Fibroblast of peridontal ligament (primary cell): ENCODE measurements at regions not wholly inside any gene's neighbourhood (a gene's known extent, or its start where the extent isn't known, plus 50 kb on each side); places are given as distances from the start of the nearest gene placed in this dataset.
"Not testable (repeated sequence)": the region's sequence is repeated elsewhere in the genome, so short reads cannot be mapped to it uniquely, and the experiment has no call there.

ENCODE experiments used
- DNase-seq: peaks from one replicate; pipeline ENCODE4 v3.0.0-alpha.2; 2010; ENCODE audit errors: extremely low read depth

DNA sequence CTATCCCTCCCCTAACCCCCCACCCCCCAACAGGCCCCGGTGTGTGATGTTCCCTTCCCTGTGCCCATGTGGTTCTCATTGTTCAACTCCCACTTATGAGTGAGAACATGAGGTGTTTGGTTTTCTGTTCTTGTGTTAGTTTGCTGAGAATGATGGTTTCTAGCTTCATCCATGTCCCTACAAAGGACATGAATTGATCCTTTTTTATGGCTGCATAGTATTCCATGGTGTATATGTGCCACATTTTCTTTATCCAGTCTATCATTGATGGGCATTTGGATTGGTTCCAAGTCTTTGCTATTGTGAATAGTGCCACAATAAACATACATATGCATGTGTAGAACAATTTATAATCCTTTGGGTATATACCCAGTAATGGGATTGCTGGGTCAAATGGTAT is 612.1 kb upstream of the ADGRB3 start:
- DNase-seq, result not testable (repeated sequence)

DNA sequence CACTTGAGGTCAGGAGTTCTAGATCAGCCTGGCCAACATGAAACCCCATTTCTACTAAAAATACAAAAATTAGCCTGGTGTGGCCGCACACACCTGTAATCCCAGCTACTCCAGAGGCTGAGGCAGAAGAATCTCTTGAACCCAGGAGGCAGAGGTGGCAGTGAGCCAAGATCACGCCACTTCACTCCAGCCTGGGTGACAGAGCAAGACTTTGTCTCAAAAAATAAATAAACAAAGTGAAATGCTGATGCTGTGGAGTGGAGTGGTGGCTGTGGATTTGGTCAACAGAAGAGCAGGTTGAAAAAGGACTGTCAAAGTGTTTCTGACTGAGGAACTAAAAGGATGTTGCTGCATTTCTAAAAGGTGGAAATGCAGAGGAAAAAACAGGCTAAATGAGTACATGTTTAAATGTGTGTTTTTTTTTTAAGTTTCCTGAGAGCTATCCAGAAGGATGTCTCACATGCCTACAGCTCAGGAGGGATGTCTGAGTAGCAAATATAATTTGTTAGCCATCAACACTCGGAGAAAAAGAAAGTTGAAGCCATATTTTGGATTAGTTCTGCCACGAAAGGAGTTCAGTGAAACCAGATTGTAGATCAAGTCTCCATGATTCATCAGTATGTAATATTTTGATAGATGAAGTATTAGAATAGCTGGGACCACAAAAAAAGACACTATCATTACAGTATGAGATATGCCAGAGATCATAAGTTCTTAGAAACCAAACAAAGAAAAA is 621.1 kb upstream of the ADGRB3 start:
- DNase-seq, result no peak

DNA sequence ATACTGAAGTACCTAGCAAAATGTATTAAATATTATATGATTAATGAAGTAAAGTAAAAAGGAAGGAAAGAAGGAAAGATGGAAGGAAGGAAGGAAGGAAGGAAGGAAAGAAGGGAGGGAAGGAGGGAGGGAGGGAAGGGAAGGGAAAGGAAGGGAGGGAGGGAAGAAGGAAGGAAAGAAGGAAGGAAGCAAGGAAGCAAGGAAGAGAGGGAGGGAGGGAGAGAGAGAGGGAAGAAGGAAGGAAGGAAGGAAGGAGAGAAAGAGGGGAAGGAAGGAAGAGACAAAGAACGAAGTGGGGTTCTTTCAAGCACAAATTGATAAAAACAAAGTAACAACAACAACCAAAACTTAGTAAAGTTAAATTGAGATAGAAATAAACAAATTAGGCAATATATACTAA is 622.3 kb upstream of the ADGRB3 start:
- no peak for DNase-seq

DNA sequence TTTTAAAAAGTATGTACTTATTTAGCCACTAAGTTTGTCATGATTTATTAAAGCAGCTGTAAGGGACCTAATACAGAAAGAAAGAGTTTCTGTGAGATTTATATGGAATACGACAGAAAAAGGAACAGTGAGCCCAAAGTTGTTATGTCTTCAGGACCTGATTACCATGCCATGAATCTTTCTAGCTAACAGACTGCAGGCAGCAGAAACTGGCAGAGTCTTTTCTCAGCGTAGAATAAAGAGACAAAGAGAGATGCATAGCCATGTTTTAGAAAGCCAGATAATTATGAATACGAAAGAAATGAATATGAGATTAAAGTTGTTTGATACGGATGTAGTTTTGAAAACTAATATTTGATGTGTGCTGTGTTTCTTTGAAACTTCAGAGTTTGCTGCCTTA is 624.1 kb upstream of the ADGRB3 start:
- DNase-seq, result no peak

DNA sequence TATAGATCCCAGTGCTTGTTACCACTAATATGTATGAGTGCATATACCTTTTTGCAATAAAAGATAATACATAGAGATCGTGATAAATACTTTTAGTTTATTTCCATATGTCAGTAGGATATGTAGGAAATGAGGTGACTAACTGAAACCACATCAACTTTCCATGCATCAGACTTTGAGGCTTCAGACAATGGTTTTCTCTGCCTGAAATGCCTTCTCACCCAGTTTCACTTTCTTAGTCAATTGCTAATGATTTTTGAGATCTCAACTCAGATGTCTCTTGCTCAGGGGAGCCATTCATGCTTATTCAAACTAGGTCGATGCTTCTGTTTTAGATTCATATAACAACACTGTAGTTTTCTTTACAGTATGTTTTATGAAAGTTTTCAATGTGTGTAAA is 626.6 kb upstream of the ADGRB3 start:
- DNase-seq, result no peak

DNA sequence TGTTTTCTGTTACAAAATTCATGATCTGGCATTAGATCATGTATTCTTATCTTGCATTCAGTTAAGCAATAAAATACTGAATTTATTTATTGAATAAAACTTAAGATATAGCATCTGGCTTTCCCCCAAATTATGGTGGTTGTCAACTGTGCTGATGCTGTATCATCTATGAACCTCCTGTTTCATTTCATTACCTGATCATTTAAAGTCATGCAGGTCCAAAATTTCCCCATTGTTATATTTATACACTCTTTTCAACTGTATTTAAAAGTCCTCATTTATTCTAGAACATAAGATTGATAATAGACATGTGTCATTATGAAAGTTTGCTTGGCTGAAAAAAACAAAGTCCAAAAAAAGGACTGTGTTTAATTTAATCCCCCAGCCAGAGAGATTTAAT is 627.4 kb upstream of the ADGRB3 start:
- no peak for DNase-seq

DNA sequence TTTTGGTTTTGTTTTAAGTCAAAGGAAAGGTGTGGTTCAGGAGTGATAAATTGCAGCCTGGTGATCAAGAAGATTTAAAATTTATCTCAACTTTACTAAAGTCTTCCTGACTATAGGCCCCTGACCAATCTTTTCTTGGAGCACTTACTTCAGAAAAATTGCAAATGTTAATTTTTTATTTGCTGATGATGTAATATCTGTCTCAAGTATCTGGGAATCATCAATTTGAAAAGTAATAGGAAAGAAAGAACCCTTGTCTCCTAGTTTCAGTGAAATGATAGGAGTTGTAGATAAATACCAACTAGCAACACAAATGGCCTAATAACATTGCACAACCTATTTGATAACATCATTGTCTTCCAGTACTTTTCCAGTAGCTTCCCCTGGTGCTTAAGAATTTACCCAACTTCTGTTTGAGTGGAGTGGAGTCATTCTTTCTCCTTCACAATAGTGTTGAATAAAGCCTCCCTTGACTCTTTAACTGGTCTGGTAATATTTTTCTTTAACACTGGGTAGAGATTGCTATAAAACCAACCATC is 648.3 kb upstream of the ADGRB3 start:
- DNase-seq, result no peak

DNA sequence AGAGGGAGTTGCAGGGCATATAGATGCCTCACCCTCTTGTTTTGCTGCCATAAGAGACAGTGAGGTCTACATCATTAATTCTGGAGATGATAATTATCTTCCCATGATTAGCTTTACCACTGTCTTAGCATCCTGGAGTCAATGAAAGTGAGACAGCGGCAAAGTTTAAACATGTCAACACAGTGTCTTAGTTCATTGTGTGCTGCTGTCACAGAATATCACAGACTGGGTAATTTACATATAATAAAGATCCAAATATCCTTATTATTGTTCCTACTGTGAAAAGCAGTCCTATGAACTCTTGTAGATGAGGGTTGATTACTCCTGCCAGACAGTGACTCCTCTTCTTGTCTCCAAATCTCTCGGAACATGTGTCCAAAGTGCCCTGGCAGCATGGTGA is 658.6 kb upstream of the ADGRB3 start:
- no peak for DNase-seq

DNA sequence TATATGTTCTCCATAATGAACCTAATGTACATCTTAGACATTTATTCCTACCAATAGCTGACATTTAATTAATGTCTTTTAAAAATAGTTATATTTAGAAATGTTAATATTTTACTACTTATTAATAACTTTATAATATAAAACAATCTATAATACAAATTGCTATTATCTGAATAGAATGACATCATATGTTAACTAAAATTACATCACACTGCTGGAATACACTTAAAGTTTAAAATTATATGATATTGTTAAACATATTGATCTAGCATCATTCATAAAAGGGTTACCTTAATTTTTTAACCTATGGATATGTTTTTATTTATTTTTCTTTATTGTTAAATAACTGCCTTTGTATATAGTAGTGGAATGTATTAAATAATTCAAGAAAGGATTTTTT is 660.2 kb upstream of the ADGRB3 start:
- DNase-seq, result no peak

DNA sequence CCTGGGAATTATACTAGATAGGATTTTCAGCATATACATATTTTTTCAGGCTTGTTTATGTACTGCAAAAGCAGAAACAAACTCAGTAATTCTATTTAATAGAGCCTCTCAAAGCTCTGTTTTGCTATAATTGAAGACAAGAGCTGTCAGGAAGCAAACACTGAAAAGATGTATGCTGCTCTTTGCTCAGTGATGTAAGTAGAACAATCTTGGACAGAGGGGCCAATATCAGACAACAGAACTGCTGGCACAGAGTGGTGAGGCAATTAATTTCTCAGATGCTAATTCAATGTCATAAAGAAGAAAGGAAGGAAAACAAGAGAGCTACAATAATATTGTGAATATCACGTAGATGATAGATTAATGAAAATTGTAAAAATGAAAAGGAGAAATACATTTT is 663.3 kb upstream of the ADGRB3 start:
- DNase-seq, result no peak

DNA sequence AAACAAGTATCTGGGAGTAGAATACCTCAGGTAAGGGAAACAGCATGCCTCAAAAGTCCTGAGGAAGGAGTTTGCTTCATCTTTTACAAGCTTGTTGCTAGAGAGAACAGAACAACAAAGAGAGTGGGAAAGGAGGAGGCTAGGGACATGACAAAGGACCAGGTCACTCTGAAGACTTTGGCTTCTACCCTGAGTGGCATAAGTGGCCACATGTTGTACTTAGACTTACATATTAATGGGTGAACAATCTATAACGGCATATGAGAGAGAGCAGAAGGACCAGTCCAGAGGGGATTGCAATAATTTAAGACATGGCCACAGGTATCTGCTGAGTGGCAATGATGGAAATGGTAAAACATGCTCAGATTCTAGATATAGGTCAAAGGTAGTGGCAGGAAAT is 668.3 kb upstream of the ADGRB3 start:
- DNase-seq, result no peak

DNA sequence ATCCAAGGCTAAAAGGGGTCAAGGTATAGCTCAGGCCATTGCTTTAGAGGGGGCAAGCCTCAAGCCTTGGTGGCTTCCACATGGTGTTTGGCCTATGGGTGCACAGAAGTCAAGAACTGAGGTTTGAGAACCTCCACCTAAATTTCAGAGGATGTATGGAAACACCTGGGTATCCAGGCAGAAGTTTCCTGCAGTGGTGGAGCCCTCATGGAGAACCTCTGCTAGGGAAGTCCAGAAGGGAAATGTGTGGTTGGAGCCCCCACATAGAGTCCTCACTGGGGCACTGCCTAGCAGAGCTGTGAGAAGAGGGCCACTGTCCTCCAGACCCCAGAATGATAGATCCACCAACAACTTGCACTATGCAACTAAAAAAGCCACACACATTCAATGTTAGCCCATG is 678.7 kb upstream of the ADGRB3 start:
- no peak for DNase-seq

DNA sequence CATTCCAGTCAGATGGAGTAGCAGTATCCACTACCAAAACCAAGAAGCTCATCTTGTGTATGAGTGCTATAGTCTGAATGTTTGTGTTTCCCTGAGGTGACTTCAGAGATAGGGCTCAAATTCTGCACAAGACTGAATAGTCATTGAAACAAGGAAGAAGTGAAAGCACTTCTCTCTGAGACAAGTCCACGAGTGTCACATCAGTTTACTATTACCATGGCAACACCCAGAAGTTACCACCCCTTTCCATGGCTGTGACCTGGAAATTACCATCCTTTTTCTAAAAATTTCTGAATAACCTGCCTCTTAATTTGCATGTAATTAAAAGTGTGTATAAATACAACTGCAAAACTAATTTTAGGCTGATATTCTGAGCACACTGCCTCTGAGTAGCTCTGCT is 682.1 kb upstream of the ADGRB3 start:
- no peak for DNase-seq

DNA sequence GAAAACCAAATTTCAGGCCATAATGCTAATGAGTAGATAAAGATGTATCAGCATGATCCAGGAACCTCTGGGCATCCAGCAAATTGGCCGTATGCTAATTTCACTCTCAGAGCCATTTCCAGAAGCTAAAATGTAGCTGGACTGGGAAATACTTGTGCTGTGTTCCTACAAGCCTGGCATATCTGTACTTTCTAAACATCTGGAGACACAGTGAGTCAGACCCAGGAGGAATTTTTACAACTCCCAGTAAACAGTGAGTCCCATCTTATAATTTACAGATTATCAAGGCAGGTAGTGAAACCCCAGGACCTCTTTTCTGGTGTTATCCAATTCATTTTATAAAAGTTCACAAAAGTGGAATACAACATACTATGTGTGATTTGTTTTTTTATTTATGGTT is 683.0 kb upstream of the ADGRB3 start:
- DNase-seq, result no peak

DNA sequence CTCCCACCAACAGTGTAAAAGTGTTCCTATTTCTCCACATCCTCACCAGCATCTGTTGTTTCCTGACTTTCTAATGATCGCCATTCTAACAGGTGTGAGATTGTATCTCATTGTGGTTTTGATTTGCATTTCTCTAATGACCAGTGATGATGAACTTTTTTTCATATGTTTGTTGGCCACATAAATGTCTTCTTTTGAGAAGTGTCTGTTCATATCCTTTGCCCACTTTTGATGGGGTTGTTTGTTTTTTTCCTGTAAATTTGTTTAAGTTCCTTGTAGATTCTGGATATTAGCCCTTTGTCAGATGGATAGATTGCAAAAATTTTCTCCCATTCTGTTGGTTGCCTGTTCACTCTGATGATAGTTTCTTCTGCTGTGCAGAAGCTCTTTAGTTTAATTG is 687.3 kb upstream of the ADGRB3 start:
- not testable (repeated sequence) for DNase-seq

DNA sequence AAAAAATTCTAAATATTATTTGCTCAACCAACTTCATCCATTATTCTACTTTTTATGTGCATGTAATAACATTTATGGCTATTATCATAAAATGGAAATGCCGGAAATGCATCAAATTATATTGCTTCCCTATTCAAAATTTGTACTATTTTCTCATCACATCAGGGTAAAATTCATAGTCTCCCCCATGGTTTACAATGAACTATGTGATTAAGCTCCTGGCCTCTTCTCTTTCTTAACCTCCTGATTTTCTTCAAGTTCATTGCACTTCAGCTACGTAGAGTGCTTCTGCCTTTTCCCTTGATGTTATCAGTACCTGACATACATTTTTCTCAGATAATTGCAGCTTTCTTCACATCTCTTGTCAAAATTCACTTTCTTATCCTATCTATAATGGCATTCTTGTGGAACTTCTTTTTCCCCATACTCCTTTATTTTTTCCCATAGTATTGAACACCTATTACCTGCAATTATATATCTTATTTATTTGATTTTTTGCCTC is 699.1 kb upstream of the ADGRB3 start:
- no peak for DNase-seq

DNA sequence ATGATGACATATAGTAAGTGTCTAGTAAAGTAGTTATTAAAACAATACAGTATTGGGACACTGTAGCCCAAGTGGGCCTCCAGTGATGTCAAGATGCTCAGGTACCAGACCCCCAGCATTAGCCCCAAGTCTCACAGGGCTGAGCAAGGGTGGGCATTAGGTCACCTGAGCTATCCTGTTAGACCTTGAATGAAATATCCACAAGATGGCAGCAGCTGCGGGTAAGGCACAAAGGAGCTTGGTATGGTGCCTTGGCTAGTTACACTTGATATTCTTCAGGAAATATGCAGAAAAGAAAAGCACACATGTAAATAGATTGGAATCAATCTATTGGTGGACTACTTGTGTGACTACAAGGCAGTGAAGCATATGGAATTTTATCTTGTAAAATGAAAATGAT is 701.8 kb upstream of the ADGRB3 start:
- DNase-seq, result no peak

DNA sequence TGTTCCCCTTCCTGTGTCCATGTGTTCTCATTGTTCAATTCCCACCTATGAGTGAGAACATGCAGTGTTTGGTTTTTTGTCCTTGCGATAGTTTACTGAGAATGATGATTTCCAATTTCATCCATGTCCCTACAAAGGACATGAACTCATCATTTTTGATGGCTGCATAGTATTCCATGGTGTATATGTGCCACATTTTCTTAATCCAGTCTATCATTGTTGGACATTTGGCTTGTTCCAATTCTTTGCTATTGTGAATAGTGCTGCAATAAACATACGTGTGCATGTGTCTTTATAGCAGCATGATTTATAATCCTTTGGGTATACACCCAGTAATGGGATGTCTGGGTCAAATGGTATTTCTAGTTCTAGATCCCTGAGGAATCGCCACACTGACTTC is 712.5 kb upstream of the ADGRB3 start:
- DNase-seq, result not testable (repeated sequence)

DNA sequence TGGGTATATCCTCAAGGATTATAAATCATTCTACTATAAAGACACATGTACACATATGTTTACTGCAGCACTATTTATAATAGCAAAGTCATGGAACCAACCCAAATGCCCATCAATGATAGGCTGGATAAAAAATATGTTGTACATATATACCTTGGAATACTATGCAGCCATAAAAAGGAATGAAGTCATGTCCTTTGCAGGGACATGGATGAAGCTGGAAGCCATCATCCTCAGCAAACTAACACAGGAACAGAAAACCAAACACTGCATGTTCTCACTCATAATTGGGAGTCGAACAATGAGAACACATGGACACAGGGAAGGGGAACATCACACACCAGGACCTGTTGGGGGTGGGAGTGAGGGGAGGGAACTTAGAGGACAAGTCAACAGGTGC is 715.0 kb upstream of the ADGRB3 start:
- not testable (repeated sequence) for DNase-seq

DNA sequence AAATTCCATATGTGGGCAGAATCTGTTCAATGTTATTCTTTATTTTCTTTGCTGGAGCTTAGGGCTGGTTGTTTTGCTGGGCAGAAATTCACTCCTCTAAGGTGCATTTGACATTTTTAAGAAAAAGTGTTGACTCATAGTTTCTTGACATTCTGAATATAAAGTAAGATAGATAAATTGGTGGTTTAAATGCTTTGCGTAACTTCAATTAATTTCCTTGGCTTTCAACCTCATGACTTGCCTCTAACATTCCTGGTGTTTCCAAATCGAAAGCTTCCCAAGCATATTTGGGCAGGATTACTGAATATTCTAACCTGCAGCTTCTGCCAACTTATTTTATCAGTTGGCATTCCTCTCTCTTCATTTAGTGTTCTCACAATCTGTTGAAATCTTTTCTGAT is 718.7 kb upstream of the ADGRB3 start:
- no peak for DNase-seq

DNA sequence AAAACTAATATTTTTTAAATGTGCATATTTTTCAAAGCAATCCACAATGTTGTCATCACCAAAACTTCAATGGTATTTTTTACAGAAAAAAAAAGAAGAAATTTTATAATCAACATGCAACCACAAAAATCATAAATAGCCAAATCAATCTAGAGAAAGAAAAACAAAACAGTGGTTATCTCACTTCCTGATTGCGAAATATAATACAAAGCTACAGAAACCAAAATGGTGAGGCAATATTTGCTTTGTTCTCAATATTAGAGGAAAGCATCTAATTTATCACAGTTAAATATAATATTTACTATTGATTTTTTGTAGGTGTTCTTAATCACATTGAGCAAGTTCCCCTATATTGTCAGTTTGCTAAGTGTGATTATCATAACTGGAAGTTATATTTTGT is 720.7 kb upstream of the ADGRB3 start:
- no peak for DNase-seq

DNA sequence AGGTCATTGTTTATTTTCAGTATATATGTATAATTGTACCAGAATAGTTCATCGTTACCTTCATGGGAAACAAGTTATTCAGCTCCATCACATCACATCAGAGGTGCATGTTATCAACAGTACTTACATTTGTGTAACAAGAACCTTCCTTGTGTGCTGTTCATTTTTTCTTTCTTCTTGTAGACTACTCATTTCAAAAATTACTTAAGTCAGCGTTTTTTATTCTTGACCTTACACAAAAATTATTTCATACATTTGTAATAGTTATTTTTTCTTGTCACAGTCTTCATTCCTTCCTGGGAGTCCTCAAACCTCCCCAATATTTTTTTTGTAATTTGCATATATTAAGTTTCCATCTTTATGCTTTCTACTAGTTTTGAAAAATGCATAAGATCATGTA is 725.7 kb upstream of the ADGRB3 start:
- DNase-seq, result no peak

DNA sequence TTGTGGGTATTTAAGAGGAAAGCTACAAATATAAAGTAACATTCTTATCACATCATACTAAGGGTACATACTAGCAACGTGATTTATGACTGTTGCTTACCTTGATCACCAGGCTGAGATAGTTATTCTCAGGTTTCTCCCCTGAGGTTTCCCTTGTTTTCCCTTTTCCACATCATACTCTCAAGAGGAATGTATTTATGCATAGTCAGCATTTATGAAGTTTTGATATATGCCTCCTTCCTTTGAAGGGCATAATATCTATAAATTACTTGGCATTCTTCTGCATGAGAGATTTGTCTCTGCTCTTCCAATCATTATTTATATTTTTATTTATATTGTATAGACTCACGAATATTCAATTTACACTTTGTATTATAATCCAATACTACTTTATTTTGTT is 726.7 kb upstream of the ADGRB3 start:
- DNase-seq, result no peak

DNA sequence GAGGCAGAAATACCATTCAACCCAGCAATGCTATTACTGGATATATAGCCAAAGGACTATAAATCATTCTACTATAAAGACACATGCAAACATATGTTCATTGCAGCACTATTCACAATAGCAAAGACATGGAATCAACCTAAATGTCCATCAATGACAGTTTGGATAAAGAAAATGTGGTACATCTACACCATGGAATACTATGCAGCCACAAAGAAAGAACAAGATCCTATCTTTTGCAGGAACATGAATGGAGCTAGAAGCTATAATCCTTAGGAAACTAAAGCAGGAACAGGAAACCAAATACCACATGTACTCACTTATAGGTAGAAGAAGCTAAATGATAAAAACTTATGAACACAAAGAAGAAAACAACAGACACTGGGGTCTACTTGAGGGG is 730.3 kb upstream of the ADGRB3 start:
- not testable (repeated sequence) for DNase-seq
